Cardiac fibroblast (primary cell): ENCODE measurements at regions not wholly inside any gene's neighbourhood (a gene's known extent, or its start where the extent isn't known, plus 50 kb on each side); places are given as distances from the start of the nearest gene placed in this dataset.

ENCODE experiments used
- DNase-seq, 2 donors: peaks; one replicate each; pipeline versions ENCODE4 v3.0.0 to v3.0.0-alpha.2; 2010; ENCODE audit warnings: low read depth in 2 of 2
- H3K4me3 ChIP-seq, 2 donors: replicated peaks in 1 of 2; 1 replicate in 1 of 2; 2 replicates in 1 of 2; pipeline ENCODE4 v1.5.1; 2011; ENCODE audit warnings: low read depth in 2 of 2, low read length in 2 of 2, mild to moderate bottlenecking in 2 of 2, moderate library complexity in 1 of 2
- CTCF ChIP-seq: IDR thresholded peaks from one replicate; pipeline ENCODE4 v1.5.1; 2011; ENCODE audit warnings: low read depth, mild to moderate bottlenecking, low read length, inconsistent platforms

GRCh38 chr17:15119968-15120367 is 145.2 kb downstream of the PMP22 start:
- no peak overlapping the region for H3K4me3 ChIP-seq
- DNase-seq = no peak
- no peak for TF ChIP-seq CTCF

GRCh38 chr17:15117239-15117638 is 147.9 kb downstream of the PMP22 start:
- H3K4me3 ChIP-seq = no peak overlapping the region
- TF ChIP-seq CTCF = no peak
- no peak for DNase-seq

GRCh38 chr17:15112846-15113617 is 152.1 kb downstream of the PMP22 start:
- H3K4me3 ChIP-seq = no peak overlapping the region
- TF ChIP-seq CTCF = no peak
- no peak for DNase-seq

- no peak for TF ChIP-seq CTCF
- DNase-seq = no peak
- no peak overlapping the region for H3K4me3 ChIP-seq
Observed at GRCh38 chr17:15109608-15110007, 155.5 kb downstream of the PMP22 start.

GRCh38 chr17:15108992-15109391 is 156.1 kb downstream of the PMP22 start:
- no peak for TF ChIP-seq CTCF
- no peak for DNase-seq
- no peak overlapping the region for H3K4me3 ChIP-seq

GRCh38 chr17:15106540-15106939 is 158.6 kb downstream of the PMP22 start:
- TF ChIP-seq CTCF = no peak
- no peak overlapping the region for H3K4me3 ChIP-seq
- DNase-seq = no peak

- TF ChIP-seq CTCF = no peak
- DNase-seq = no peak
- no peak overlapping the region for H3K4me3 ChIP-seq
Observed at GRCh38 chr17:15103785-15104184, 161.3 kb downstream of the PMP22 start.
